Dendritic cell treated with granulocyte-macrophage colony-stimulating factor and Interleukin-4, amounts not matched to agents 40 ng/mL and 50 ng/mL, for 4 days (primary cell): ENCODE measurements at regions not wholly inside any gene's neighbourhood (a gene's known extent, or its start where the extent isn't known, plus 50 kb on each side); places are given as distances from the start of the nearest gene placed in this dataset.
"Not testable (repeated sequence)": the region's sequence is repeated elsewhere in the genome, so short reads cannot be mapped to it uniquely, and the experiment has no call there.

Experiments
- H3K27ac Mint-ChIP-seq: one replicate; pipeline ENCODE4 v1.8.0; 2022; ENCODE audit warnings: mild to moderate bottlenecking, mixed read lengths
- H3K27me3 Mint-ChIP-seq: one replicate; pipeline ENCODE4 v1.8.0; 2022; ENCODE audit warnings: mild to moderate bottlenecking, mixed read lengths
- H3K36me3 Mint-ChIP-seq: one replicate; pipeline ENCODE4 v1.8.0; 2022; ENCODE audit warnings: low read depth, mixed read lengths
- H3K4me1 Mint-ChIP-seq: one replicate; pipeline ENCODE4 v1.8.0; 2022; ENCODE audit warnings: low read depth, mixed read lengths
- H3K4me3 Mint-ChIP-seq: one replicate; pipeline ENCODE4 v1.8.0; 2022; ENCODE audit warnings: mild to moderate bottlenecking, moderate library complexity, mixed read lengths
- H3K9me3 Mint-ChIP-seq: one replicate; pipeline ENCODE4 v1.8.0; 2022; ENCODE audit warnings: mixed read lengths
- intact Hi-C: fragments of 100-400 bp; cut with micrococcal nuclease; formaldehyde crosslinking; loops from one replicate; pipeline ENCODE4 v1.15.0; 2022

DNA sequence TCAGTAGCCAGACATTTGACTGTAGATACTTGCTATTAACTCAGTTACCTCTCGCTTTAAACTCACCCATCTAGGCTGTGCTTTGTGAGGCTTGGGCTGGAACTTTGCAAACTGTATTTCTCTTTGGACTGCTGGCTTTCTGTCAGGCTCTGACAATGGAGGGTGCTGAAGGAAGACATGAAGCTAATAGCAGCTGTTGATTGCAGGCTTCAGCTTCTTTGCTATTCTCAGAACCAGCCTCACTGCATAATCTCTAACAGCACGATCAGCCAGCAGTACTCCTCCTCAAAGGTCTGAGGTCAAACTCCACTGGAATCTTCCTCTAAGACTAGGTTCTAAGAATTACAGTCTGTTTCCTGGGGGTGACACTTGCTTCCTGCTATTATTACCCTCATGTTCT, 295.6 kb downstream of the ZBBX start:
- Mint-ChIP-seq H3K36me3 (no peaks in the 10 kb centered on the region), H3K4me3 (no peak overlapping the region)

GRCh38 chr3:167078070-167078622, 302.0 kb downstream of the ZBBX start:
- H3K4me3 Mint-ChIP-seq: no peak overlapping the region
- no peaks in the 10 kb centered on the region for H3K4me1 Mint-ChIP-seq
- H3K9me3 Mint-ChIP-seq: no peaks in the 10 kb centered on the region
- no peaks in the 10 kb centered on the region for H3K27me3 Mint-ChIP-seq
- intact Hi-C loops: no loop called here
- no peaks in the 10 kb centered on the region for H3K36me3 Mint-ChIP-seq
- H3K27ac Mint-ChIP-seq: no peak overlapping the region

More for the DNA sequence above, 295.6 kb downstream of the ZBBX start:
- Mint-ChIP-seq H3K4me1 (no peaks in the 10 kb centered on the region), H3K27me3 (no peaks in the 10 kb centered on the region), H3K27ac (no peak overlapping the region), H3K9me3 (no peaks in the 10 kb centered on the region)
- intact Hi-C loops: no loop called here

- Mint-ChIP-seq H3K4me3 (no peak overlapping the region), H3K27me3 (no peaks in the 10 kb centered on the region), H3K36me3 (no peaks in the 10 kb centered on the region), H3K27ac (no peak overlapping the region), H3K4me1 (no peaks in the 10 kb centered on the region), H3K9me3 (peaks cover 9% of the 10 kb centered on the region)
- intact Hi-C loops: no loop called here
These were observed 312.3 kb downstream of the ZBBX start for GRCh38 chr3:167067787-167068161.

DNA sequence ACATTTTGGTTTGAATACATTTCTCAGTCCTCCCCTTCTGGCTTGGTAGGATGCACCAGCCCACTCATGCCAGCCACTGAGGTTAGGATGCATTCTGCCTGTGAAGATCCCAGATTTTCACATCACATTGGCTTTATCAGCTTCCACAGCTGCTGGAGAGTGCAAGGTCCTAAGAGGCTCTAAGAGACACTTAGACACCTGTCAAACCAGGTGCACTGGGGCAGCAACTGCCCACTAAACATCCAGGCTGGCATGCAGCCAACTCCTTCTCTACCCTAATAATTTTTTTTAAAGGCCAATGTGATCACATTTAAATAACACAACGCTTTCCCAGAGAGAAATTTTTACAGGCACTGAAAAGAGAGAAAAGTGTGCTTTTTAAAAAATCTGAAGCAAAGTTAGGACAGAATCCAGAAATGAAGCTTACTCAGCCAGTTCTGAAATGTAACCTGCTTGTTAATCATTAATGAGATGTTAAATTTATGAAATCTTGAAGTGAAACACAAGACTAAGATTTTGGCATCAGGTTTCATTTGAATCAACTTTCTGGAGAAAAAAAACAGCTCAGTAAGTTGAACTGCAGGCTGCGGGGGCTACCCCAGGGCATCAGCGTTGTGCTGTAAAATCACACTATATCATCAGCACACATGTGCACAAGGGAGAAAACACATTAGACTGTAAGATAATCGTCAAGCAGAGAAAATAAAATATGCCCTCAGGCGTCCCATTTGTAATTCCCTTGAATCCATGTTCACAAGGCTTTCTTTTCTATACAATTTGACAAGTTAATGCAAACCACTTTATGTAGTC, 312.9 kb downstream of the ZBBX start:
- H3K36me3 Mint-ChIP-seq: no peaks in the 10 kb centered on the region
- H3K4me1 Mint-ChIP-seq: no peaks in the 10 kb centered on the region
- H3K27me3 Mint-ChIP-seq: no peaks in the 10 kb centered on the region
- no peak overlapping the region for H3K4me3 Mint-ChIP-seq
- intact Hi-C loops: no loop called here
- H3K9me3 Mint-ChIP-seq: peaks cover 9% of the 10 kb centered on the region
- H3K27ac Mint-ChIP-seq: no peak overlapping the region

GRCh38 chr3:167057581-167057980, 322.5 kb downstream of the ZBBX start:
- H3K36me3 Mint-ChIP-seq: no peaks in the 10 kb centered on the region
- H3K4me1 Mint-ChIP-seq: no peaks in the 10 kb centered on the region
- no peak overlapping the region for H3K4me3 Mint-ChIP-seq
- peaks cover 28% of the 10 kb centered on the region for H3K9me3 Mint-ChIP-seq
- no peaks in the 10 kb centered on the region for H3K27me3 Mint-ChIP-seq
- intact Hi-C loops: no loop called here
- H3K27ac Mint-ChIP-seq: no peak overlapping the region

- Mint-ChIP-seq H3K27ac (no peak overlapping the region), H3K4me1 (no peaks in the 10 kb centered on the region), H3K36me3 (no peaks in the 10 kb centered on the region), H3K27me3 (no peaks in the 10 kb centered on the region), H3K9me3 (peaks cover 16% of the 10 kb centered on the region), H3K4me3 (no peak overlapping the region)
- intact Hi-C loops: no loop called here
These were observed 325.2 kb downstream of the ZBBX start for GRCh38 chr3:167054926-167055325.

- Mint-ChIP-seq H3K4me3 (no peak overlapping the region), H3K4me1 (no peaks in the 10 kb centered on the region), H3K27me3 (no peaks in the 10 kb centered on the region), H3K9me3 (peaks cover 9% of the 10 kb centered on the region), H3K27ac (no peak overlapping the region), H3K36me3 (no peaks in the 10 kb centered on the region)
- intact Hi-C loops: no loop called here
These were observed 328.7 kb downstream of the ZBBX start for GRCh38 chr3:167051421-167051820.

- Mint-ChIP-seq H3K36me3 (no peaks in the 10 kb centered on the region), H3K9me3 (no peaks in the 10 kb centered on the region), H3K4me3 (no peak overlapping the region)
These were observed 346.2 kb downstream of the ZBBX start for GRCh38 chr3:167033866-167034265.

GRCh38 chr3:167032267-167032876, 347.7 kb downstream of the ZBBX start:
- Mint-ChIP-seq H3K36me3 (no peaks in the 10 kb centered on the region), H3K4me1 (no peaks in the 10 kb centered on the region), H3K9me3 (no peaks in the 10 kb centered on the region), H3K4me3 (no peak overlapping the region), H3K27ac (no peak overlapping the region), H3K27me3 (no peaks in the 10 kb centered on the region)
- intact Hi-C loops: no loop called here

More at GRCh38 chr3:167033866-167034265, 346.2 kb downstream of the ZBBX start:
- intact Hi-C loops: no loop called here
- Mint-ChIP-seq H3K4me1 (no peaks in the 10 kb centered on the region), H3K27ac (no peak overlapping the region), H3K27me3 (no peaks in the 10 kb centered on the region)

- H3K4me1 Mint-ChIP-seq: no peaks in the 10 kb centered on the region
- no peaks in the 10 kb centered on the region for H3K36me3 Mint-ChIP-seq
- no peak overlapping the region for H3K27ac Mint-ChIP-seq
- H3K4me3 Mint-ChIP-seq: no peak overlapping the region
- H3K27me3 Mint-ChIP-seq: no peaks in the 10 kb centered on the region
- no peaks in the 10 kb centered on the region for H3K9me3 Mint-ChIP-seq
- intact Hi-C loops: no loop called here
These were observed 348.6 kb downstream of the ZBBX start for GRCh38 chr3:167031364-167032049.

DNA sequence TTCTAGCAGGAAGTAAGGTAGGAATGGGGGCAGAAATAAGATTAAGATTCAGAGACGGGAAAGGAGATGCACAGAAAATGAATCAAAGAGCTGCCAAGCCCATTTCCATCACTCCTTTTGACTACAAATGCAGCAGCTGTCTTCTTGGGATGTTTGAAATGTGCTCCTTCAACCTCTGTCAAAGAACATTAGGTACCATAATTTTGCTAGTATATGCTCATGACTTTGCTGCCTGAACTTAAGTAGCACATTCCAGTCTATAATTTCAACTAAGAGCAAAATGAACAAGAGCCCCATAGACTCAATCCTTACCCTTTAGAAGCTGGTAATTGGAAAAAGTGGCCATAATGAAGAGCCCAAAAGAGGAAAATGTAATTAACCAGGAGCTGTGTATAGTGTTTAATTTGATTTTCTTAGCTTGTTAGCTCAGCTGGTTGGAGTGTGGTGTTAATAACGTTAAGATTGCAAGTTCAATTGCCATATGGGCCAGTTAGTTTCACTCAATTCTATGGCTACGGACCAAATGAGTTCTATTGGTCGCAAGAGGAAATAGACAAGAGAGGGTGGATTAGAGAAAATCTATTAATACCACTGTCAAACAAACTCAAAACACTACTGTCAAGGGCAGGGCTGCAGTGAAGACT, 349.9 kb downstream of the ZBBX start:
- intact Hi-C loops: no loop called here
- Mint-ChIP-seq H3K27me3 (no peaks in the 10 kb centered on the region), H3K9me3 (no peaks in the 10 kb centered on the region), H3K36me3 (no peaks in the 10 kb centered on the region), H3K4me1 (no peaks in the 10 kb centered on the region), H3K27ac (no peak overlapping the region), H3K4me3 (no peak overlapping the region)

GRCh38 chr3:167019503-167019902, 360.6 kb downstream of the ZBBX start:
- H3K27me3 Mint-ChIP-seq: not testable (repeated sequence)

GRCh38 chr3:167018591-167019111, 361.4 kb downstream of the ZBBX start:
- intact Hi-C loops, H3K4me1 Mint-ChIP-seq, H3K27ac Mint-ChIP-seq, H3K4me3 Mint-ChIP-seq, H3K36me3 Mint-ChIP-seq, H3K27me3 Mint-ChIP-seq: not testable (repeated sequence)
- H3K9me3 Mint-ChIP-seq: peaks cover 18% of the 10 kb centered on the region

More at GRCh38 chr3:167019503-167019902, 360.6 kb downstream of the ZBBX start:
- H3K9me3 Mint-ChIP-seq: peaks cover 23% of the 10 kb centered on the region
- H3K36me3 Mint-ChIP-seq, intact Hi-C loops, H3K4me3 Mint-ChIP-seq, H3K4me1 Mint-ChIP-seq, H3K27ac Mint-ChIP-seq: not testable (repeated sequence)
